HEK293T (cell line): ENCODE measurements at regions not wholly inside any gene's neighbourhood (a gene's known extent, or its start where the extent isn't known, plus 50 kb on each side); places are given as distances from the start of the nearest gene placed in this dataset.

ENCODE experiments used
- BHLHE40 ChIP-seq: fragments of 450-650 bp; IDR thresholded peaks from 2 replicates; pipeline ENCODE4 v1.6.1; 2016; ENCODE audit warnings: mild to moderate bottlenecking, moderate library complexity, borderline replicate concordance
- FOXK2 ChIP-seq: fragments of 450-650 bp; IDR thresholded peaks from 2 replicates; pipeline ENCODE4 v1.6.1; 2016; ENCODE audit warnings: mild to moderate bottlenecking
- FOXM1 ChIP-seq: fragments of 450-650 bp; IDR thresholded peaks from 2 replicates; pipeline ENCODE4 v1.6.1; 2017; ENCODE audit warnings: mild to moderate bottlenecking, borderline replicate concordance
- HDGF ChIP-seq: fragments of 450-650 bp; IDR thresholded peaks from 2 replicates; pipeline ENCODE4 v1.6.1; 2017; ENCODE audit warnings: antibody characterized with exemption, borderline replicate concordance
- SP1 ChIP-seq: fragments of 450-650 bp; IDR thresholded peaks from 2 replicates; pipeline ENCODE4 v1.6.1; 2017
- SUZ12 ChIP-seq: fragments of 450-650 bp; IDR thresholded peaks from 2 replicates; pipeline ENCODE4 v1.6.1; 2016; ENCODE audit warnings: mild to moderate bottlenecking
- ZNF384 ChIP-seq: fragments of 450-650 bp; IDR thresholded peaks from 2 replicates; pipeline ENCODE4 v1.6.1; 2016
- TF ChIP-seq, protein P1 (sequence below): fragments of 450-650 bp; IDR thresholded peaks from 2 replicates; pipeline ENCODE4 v1.6.1; 2016

DNA sequence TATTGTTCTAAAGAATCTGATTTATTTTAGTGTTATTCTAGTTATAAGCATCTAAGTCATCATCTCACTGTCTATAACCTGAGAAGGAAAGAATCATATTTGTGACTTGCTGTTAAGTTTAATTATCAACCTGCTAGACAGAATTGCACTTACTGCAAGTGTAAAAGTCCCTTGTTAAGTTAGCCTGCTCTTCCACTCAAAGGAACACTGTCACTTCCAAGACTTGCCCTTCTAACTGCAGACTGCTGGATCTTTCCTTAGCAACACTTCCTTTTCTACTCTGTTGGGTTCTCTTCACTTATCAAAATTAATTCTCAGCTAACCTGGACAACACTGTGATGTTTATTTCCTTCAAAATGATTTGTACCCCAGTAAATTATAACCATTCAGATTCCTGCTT is 323.2 kb upstream of the TFPI start:
- TF ChIP-seq FOXM1 (no peak), ZNF384 (no peak), SP1 (no peak), FOXK2 (no peak), HDGF (no peak), SUZ12 (no peak), BHLHE40 (no peak)
- TF ChIP-seq, protein P1, sequence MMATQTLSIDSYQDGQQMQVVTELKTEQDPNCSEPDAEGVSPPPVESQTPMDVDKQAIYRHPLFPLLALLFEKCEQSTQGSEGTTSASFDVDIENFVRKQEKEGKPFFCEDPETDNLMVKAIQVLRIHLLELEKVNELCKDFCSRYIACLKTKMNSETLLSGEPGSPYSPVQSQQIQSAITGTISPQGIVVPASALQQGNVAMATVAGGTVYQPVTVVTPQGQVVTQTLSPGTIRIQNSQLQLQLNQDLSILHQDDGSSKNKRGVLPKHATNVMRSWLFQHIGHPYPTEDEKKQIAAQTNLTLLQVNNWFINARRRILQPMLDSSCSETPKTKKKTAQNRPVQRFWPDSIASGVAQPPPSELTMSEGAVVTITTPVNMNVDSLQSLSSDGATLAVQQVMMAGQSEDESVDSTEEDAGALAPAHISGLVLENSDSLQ, result no peak
